SK-N-SH (cell line): ENCODE measurements at regions not wholly inside any gene's neighbourhood (a gene's known extent, or its start where the extent isn't known, plus 50 kb on each side); places are given as distances from the start of the nearest gene placed in this dataset.

Experiments
- CTCF ChIP-seq: fragments of 200-600 bp; sonication (generic); IDR thresholded peaks from 2 replicates; pipeline ENCODE4 v1.6.1; 2017; ENCODE audit warnings: antibody characterized with exemption, mild to moderate bottlenecking, moderate library complexity
- EZH2phosphoT487 ChIP-seq: fragments of 200-600 bp; sonication (generic); IDR thresholded peaks from 2 replicates; pipeline ENCODE4 v1.6.1; 2017; ENCODE audit warnings: low read depth, mixed run types, mild to moderate bottlenecking, antibody characterized with exemption, moderate library complexity, borderline replicate concordance
- GABPA ChIP-seq: IDR thresholded peaks from 2 replicates; pipeline ENCODE4 v1.4.0; 2012; ENCODE audit warnings: low read depth, mild to moderate bottlenecking
- RCOR1 ChIP-seq: fragments of 150-350 bp; IDR thresholded peaks from 2 replicates; pipeline ENCODE4 v1.6.1; 2017; ENCODE audit warnings: antibody characterized with exemption, low read length
- TEAD4 ChIP-seq: IDR thresholded peaks from 2 replicates; pipeline ENCODE4 v1.4.0; 2012; ENCODE audit warnings: mild to moderate bottlenecking, borderline replicate concordance; ENCODE audit not compliant: insufficient read depth
- YY1 ChIP-seq: IDR thresholded peaks from 2 replicates; pipeline ENCODE4 v1.4.0; 2012; ENCODE audit warnings: low read depth, mild to moderate bottlenecking

DNA sequence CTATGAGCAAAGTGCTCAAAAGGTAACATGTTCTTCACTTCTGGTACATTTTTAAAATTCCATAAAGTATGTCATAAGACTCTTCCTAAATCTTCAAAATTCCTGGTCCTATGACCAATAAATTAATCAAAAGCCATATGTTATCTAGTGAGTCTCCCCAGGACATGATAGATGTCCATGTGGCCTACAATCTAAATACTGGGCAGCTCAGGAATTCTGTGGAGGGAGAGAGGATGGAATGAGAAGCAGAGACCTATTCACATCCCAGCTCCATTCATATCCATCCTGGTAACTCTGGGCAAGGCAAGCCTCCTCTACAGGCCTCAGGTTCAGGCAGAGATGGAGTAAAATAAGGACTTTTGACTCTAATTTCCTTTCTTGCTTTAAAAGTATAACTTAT is 224.8 kb downstream of the MTERF1 start:
- TF ChIP-seq RCOR1 (no peak), EZH2phosphoT487 (no peak), TEAD4 (no peak), YY1 (no peak), CTCF (no peak), GABPA (no peak)
